Loucy (cell line): ENCODE measurements at regions not wholly inside any gene's neighbourhood (a gene's known extent, or its start where the extent isn't known, plus 50 kb on each side); places are given as distances from the start of the nearest gene placed in this dataset.

Experiments used
- H2AFZ ChIP-seq: fragments of 200-600 bp; sonication (generic); 2 replicates; pipeline ENCODE4 v1.6.0; 2016; ENCODE audit warnings: antibody characterized with exemption, mild to moderate bottlenecking, low read length, moderate library complexity
- H3F3A ChIP-seq: fragments of 200-600 bp; 2 replicates; pipeline ENCODE4 v1.6.0; 2016; ENCODE audit warnings: antibody characterized with exemption, low read depth, mild to moderate bottlenecking
- H3K27me3 ChIP-seq: fragments of 200-600 bp; sonication (generic); 2 replicates; pipeline ENCODE4 v1.6.1; 2014; ENCODE audit warnings: low read length, mild to moderate bottlenecking; ENCODE audit not compliant: insufficient read depth, poor library complexity, severe bottlenecking
- H3K36me3 ChIP-seq: fragments of 200-600 bp; sonication (generic); 2 replicates; pipeline ENCODE4 v1.6.1; 2016; ENCODE audit warnings: low read length; ENCODE audit not compliant: insufficient read depth
- H3K4me1 ChIP-seq: fragments of 200-600 bp; sonication (generic); 2 replicates; pipeline ENCODE4 v1.5.1; 2014; ENCODE audit warnings: low read length, mild to moderate bottlenecking; ENCODE audit not compliant: insufficient read depth, poor library complexity, severe bottlenecking
- H3K4me2 ChIP-seq: fragments of 200-600 bp; sonication (generic); 2 replicates; pipeline ENCODE4 v1.6.0; 2014; ENCODE audit warnings: antibody characterized with exemption, low read length, low read depth, mild to moderate bottlenecking; ENCODE audit not compliant: poor library complexity, severe bottlenecking
- H3K4me3 ChIP-seq: fragments of 200-600 bp; sonication (generic); 2 replicates; pipeline ENCODE4 v1.5.1; 2014; ENCODE audit warnings: low read length, mild to moderate bottlenecking, mixed read lengths; ENCODE audit not compliant: poor library complexity, severe bottlenecking
- H3K79me2 ChIP-seq: fragments of 200-600 bp; sonication (generic); 2 replicates; pipeline ENCODE4 v1.6.1; 2014; ENCODE audit warnings: low read length; ENCODE audit not compliant: insufficient read depth
- H3K9ac ChIP-seq: fragments of 200-600 bp; sonication (generic); 2 replicates; pipeline ENCODE4 v1.6.0; 2014; ENCODE audit warnings: mild to moderate bottlenecking, low read depth, low read length, moderate library complexity; ENCODE audit not compliant: poor library complexity, severe bottlenecking
- H3K9me2 ChIP-seq: fragments of 200-600 bp; sonication (generic); replicated peaks from 2 replicates; pipeline ENCODE4 v1.6.1; 2016; ENCODE audit warnings: low read depth, low read length, mixed read lengths
- H3K9me3 ChIP-seq: fragments of 200-600 bp; sonication (generic); 2 replicates; pipeline ENCODE4 v1.6.1; 2014; ENCODE audit warnings: mild to moderate bottlenecking, antibody characterized with exemption, low read length, low read depth; ENCODE audit not compliant: insufficient read depth
- H4K20me1 ChIP-seq: fragments of 200-600 bp; sonication (generic); 2 replicates; pipeline ENCODE4 v1.6.0; 2014; ENCODE audit warnings: antibody characterized with exemption, low read length, mild to moderate bottlenecking; ENCODE audit not compliant: insufficient read depth, poor library complexity, severe bottlenecking
- CTCF ChIP-seq: fragments of 200-600 bp; sonication (generic); conservative IDR thresholded peaks from 2 replicates; pipeline ENCODE4 v1.5.1; 2014; ENCODE audit warnings: mild to moderate bottlenecking, antibody characterized with exemption, low read length
- EZH2phosphoT487 ChIP-seq: fragments of 200-600 bp; IDR thresholded peaks from 2 replicates; pipeline ENCODE4 v1.6.1; 2018; ENCODE audit warnings: antibody characterized with exemption, mild to moderate bottlenecking, moderate library complexity, borderline replicate concordance

DNA sequence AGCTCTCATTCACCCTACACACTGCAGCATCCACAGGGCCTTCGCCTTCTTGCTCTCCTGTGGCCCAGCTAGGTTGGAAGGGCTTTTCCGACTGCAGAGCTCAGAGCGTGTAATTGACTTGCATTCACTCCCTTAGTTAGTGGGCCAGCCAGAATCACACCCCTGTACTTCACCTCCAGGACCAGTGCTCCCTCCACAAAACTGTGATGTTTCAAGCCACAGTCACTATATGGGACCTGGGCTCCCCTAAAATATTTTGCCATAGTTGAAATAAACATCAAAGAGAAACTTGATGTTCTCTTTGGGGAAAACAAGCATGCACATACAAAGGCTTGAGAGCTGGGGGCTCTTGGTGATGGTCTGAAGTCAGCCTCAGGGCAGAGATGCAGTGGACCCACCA lies 69.7 kb upstream of the POU3F3 start:
- H3K4me1 ChIP-seq, result no peaks in the 10 kb centered on the region
- H3K79me2 ChIP-seq, result no peaks in the 10 kb centered on the region
- no peaks in the 10 kb centered on the region for H4K20me1 ChIP-seq
- no peak overlapping the region for H2AFZ ChIP-seq
- H3K4me3 ChIP-seq, result no peak overlapping the region
- H3K27me3 ChIP-seq, result no peaks in the 10 kb centered on the region
- H3K9me2 ChIP-seq, result no peaks in the 10 kb centered on the region
- TF ChIP-seq CTCF (no peak), EZH2phosphoT487 (no peak)
- no peak overlapping the region for H3K9ac ChIP-seq
- H3K9me3 ChIP-seq, result no peaks in the 10 kb centered on the region
- H3K36me3 ChIP-seq, result no peaks in the 10 kb centered on the region
- no peaks in the 10 kb centered on the region for H3F3A ChIP-seq
- H3K4me2 ChIP-seq, result no peak overlapping the region

DNA sequence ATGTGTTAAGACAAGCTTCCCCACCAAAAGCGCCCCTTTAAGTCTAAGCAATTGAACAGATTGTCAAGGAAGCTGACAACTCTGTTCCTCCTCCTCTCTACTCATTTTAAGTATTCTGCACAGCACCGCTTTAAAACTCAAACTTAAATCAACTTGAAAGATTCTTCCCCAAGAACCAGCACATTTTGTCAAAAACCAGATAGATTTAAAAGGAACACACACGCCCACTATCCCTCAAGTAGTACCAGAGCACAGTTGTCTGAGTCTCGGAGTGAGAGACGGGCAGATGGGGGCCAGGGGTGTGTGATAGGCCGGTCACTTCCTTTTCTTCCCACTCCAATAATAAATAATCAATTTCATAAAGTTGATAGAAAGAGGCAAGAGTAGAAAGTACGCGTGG lies 67.7 kb upstream of the POU3F3 start:
- H2AFZ ChIP-seq, result no peak overlapping the region
- no peaks in the 10 kb centered on the region for H3K27me3 ChIP-seq
- no peaks in the 10 kb centered on the region for H3K9me3 ChIP-seq
- no peaks in the 10 kb centered on the region for H3F3A ChIP-seq
- H3K9me2 ChIP-seq, result no peaks in the 10 kb centered on the region
- H4K20me1 ChIP-seq, result no peaks in the 10 kb centered on the region
- H3K4me2 ChIP-seq, result no peak overlapping the region
- H3K4me1 ChIP-seq, result no peaks in the 10 kb centered on the region
- H3K36me3 ChIP-seq, result no peaks in the 10 kb centered on the region
- H3K4me3 ChIP-seq, result no peak overlapping the region
- H3K9ac ChIP-seq, result no peak overlapping the region
- no peaks in the 10 kb centered on the region for H3K79me2 ChIP-seq
- TF ChIP-seq CTCF (no peak), EZH2phosphoT487 (no peak)

GRCh38 chr2:104786821-104787220 lies 67.1 kb upstream of the POU3F3 start:
- Histone ChIP-seq H3K4me2 (no peak overlapping the region), H3K79me2 (no peaks in the 10 kb centered on the region), H3K4me3 (no peak overlapping the region), H3K36me3 (no peaks in the 10 kb centered on the region), H3K4me1 (no peaks in the 10 kb centered on the region), H3K9ac (no peak overlapping the region), H3K27me3 (no peaks in the 10 kb centered on the region), H4K20me1 (no peaks in the 10 kb centered on the region), H2AFZ (no peak overlapping the region), H3K9me3 (no peaks in the 10 kb centered on the region), H3F3A (no peaks in the 10 kb centered on the region), H3K9me2 (no peaks in the 10 kb centered on the region)
- TF ChIP-seq EZH2phosphoT487 (no peak), CTCF (no peak)
